ENCODE measurements at regions not wholly inside any gene's neighbourhood (a gene's known extent, or its start where the extent isn't known, plus 50 kb on each side); places are given as distances from the start of the nearest gene placed in this dataset.

GRCh38 chr4:72209600-72209999, 177.8 kb downstream of the NPFFR2 start:
- TF ChIP-seq CTCF (conservative IDR thresholded peaks at IDR 0.05; ENCODE audit: low read length) (no peak), EZH2phosphoT487 (IDR thresholded peaks at IDR 0.05; ENCODE audit: borderline replicate concordance, low read depth, low read length) (no peak)
